K562 (cell line): ENCODE measurements at regions not wholly inside any gene's neighbourhood (a gene's known extent, or its start where the extent isn't known, plus 50 kb on each side); places are given as distances from the start of the nearest gene placed in this dataset.

ENCODE experiments used
- EP300 ChIP-seq: IDR thresholded peaks from 2 replicates; pipeline ENCODE4 v1.6.1; 2012; ENCODE audit warnings: low read length, improper control_type of control experiment
- MAFF ChIP-seq: IDR thresholded peaks from 2 replicates; pipeline ENCODE4 v1.6.1; 2012; ENCODE audit warnings: low read length, improper control_type of control experiment
- MBD2 ChIP-seq: sonication (generic); IDR thresholded peaks from 2 replicates; pipeline ENCODE4 v1.6.1; 2016; ENCODE audit warnings: low read depth, borderline replicate concordance
- POLR2A ChIP-seq: fragments of 450-650 bp; conservative IDR thresholded peaks from 2 replicates; pipeline ENCODE4 v1.6.1; 2016
- RFX5 ChIP-seq: IDR thresholded peaks from 2 replicates; pipeline ENCODE4 v1.6.1; 2011; ENCODE audit warnings: low read depth, mild to moderate bottlenecking, improper control_type of control experiment, low read length
- ZNF407 ChIP-seq: fragments of 450-650 bp; IDR thresholded peaks from 2 replicates; pipeline ENCODE4 v1.6.1; 2016; ENCODE audit warnings: low read depth

GRCh38 chr2:23121968-23122648, 262.9 kb upstream of the KLHL29 start:
- TF ChIP-seq ZNF407 (no peak), RFX5 (no peak), MBD2 (no peak), POLR2A (no peak), MAFF (no peak), EP300 (no peak)
